Panc1 (cell line): ENCODE measurements at regions not wholly inside any gene's neighbourhood (a gene's known extent, or its start where the extent isn't known, plus 50 kb on each side); places are given as distances from the start of the nearest gene placed in this dataset.

Experiments used
- ATAC-seq: fragments of 200-7000 bp; cut with Tn5 transposase; 2 replicates; pipeline ENCODE4 v1.9.1; 2020; ENCODE audit warnings: mild to moderate bottlenecking, moderate library complexity
- BruUV-seq: library from RNA; stranded (reverse); fragments of 400-500 nt; replicated peaks from 2 replicates; lab custom pipeline; 2021; lab: Mats Ljungman, UMichigan
- CTCF ChIA-PET: fragments of 300-600 bp; sonication (Branson Sonifier 250); formaldehyde crosslinking; loops from one replicate; lab custom pipeline; 2022; ENCODE audit warnings: antibody characterized with exemption; lab: Charles Lee
- POLR2A ChIA-PET: fragments of 300-600 bp; sonication (Branson Sonifier 250); formaldehyde crosslinking; loops from one replicate; lab custom pipeline; 2022; ENCODE audit warnings: antibody characterized with exemption; lab: Charles Lee
- DNase-seq: peaks from one replicate; pipeline ENCODE4 v3.0.0-alpha.2; 2010; ENCODE audit warnings: low read depth, low spot score
- H3K27ac ChIP-seq: 2 replicates; pipeline ENCODE4 v1.5.1; 2011; ENCODE audit warnings: mild to moderate bottlenecking, low read length, inconsistent platforms
- H3K27me3 ChIP-seq: fragments of 200-500 bp; sonication (Bioruptor generic); 2 replicates; pipeline ENCODE4 v1.6.0; 2014; ENCODE audit warnings: low read length, inconsistent platforms; ENCODE audit not compliant: control insufficient read depth, insufficient read depth
- H3K36me3 ChIP-seq: fragments of 200-500 bp; sonication (Bioruptor generic); 2 replicates; pipeline ENCODE4 v1.5.1; 2014; ENCODE audit warnings: inconsistent platforms, mild to moderate bottlenecking, low read length, moderate library complexity; ENCODE audit not compliant: control insufficient read depth, insufficient read depth
- H3K4me1 ChIP-seq: 2 replicates; pipeline ENCODE4 v1.5.1; 2011; ENCODE audit warnings: inconsistent platforms, mild to moderate bottlenecking, low read length, moderate library complexity; ENCODE audit not compliant: control insufficient read depth, insufficient read depth
- H3K4me3 ChIP-seq, 2 experiments: 2 replicates each; pipeline ENCODE4 v1.5.1; 2011 to 2012; ENCODE audit warnings: low read depth in 2 of 2, low read length in 2 of 2, mild to moderate bottlenecking in 2 of 2, inconsistent platforms in 1 of 2, moderate library complexity in 1 of 2
- H3K9me3 ChIP-seq: fragments of 200-500 bp; sonication (Bioruptor generic); 2 replicates; pipeline ENCODE4 v1.5.1; 2014; ENCODE audit warnings: low read depth, mild to moderate bottlenecking, inconsistent platforms, low read length, moderate library complexity; ENCODE audit not compliant: control insufficient read depth, insufficient read depth
- CTCF ChIP-seq: fragments of 450-650 bp; IDR thresholded peaks from 2 replicates; pipeline ENCODE4 v1.5.1; 2017; ENCODE audit warnings: mild to moderate bottlenecking
- POLR2AphosphoS5 ChIP-seq: IDR thresholded peaks from 2 replicates; pipeline ENCODE4 v1.6.1; 2012; ENCODE audit warnings: mild to moderate bottlenecking, low read depth, low read length, moderate library complexity
- REST ChIP-seq, 2 experiments: IDR thresholded peaks; 2 replicates each; pipeline ENCODE4 v1.6.1; 2011 to 2012; ENCODE audit warnings: low read depth in 2 of 2, control low read depth in 1 of 2, low read length in 1 of 2, mild to moderate bottlenecking in 1 of 2, moderate library complexity in 1 of 2; ENCODE audit not compliant: insufficient read depth in 1 of 2
- SIN3A ChIP-seq: IDR thresholded peaks from 2 replicates; pipeline ENCODE4 v1.6.1; 2012; ENCODE audit warnings: low read depth, mild to moderate bottlenecking, low read length, moderate library complexity, borderline replicate concordance; ENCODE audit not compliant: insufficient read depth
- TCF7L2 ChIP-seq: IDR thresholded peaks from 2 replicates; pipeline ENCODE4 v1.6.1; 2011; ENCODE audit warnings: mild to moderate bottlenecking, low read depth, low read length, inconsistent platforms
- in situ Hi-C: cut with HindIII; loops from 2 replicates; pipeline ENCODE4 v1.10.0; 2016; ENCODE audit warnings: low sequenced_read_pairs, low pct_unique_long_range_greater_than_20kb
- intact Hi-C: fragments of 100-400 bp; cut with micrococcal nuclease; formaldehyde crosslinking; loops from one replicate; pipeline ENCODE4 v1.10.0; 2022; ENCODE audit not compliant: unreplicated experiment

GRCh38 chr10:61028861-61029361 lies 84.9 kb upstream of the RHOBTB1 start:
- in situ Hi-C loops (no loop called here), intact Hi-C loops (no loop called here)
- H3K4me3 ChIP-seq = no peak overlapping the region
- TF ChIP-seq SIN3A = no peak
- TF ChIP-seq REST (IDR thresholded peaks at IDR 0.05; ENCODE audit: insufficient read depth in 1 of 2, low read depth in 2 of 2, low read length in 1 of 2) = no peak
- TF ChIP-seq CTCF = no peak
- no peak for TF ChIP-seq POLR2AphosphoS5
- TF ChIP-seq TCF7L2 = no peak
- ChIA-PET CTCF (no interaction called here), POLR2A (no interaction called here)
- H3K27me3 ChIP-seq = peaks cover 15% of the 10 kb centered on the region
- DNase-seq = no peak
- no peak for ATAC-seq
- no peaks in the 10 kb centered on the region for H3K9me3 ChIP-seq
- H3K4me1 ChIP-seq = no peaks in the 10 kb centered on the region
- no peak overlapping the region for H3K27ac ChIP-seq
- H3K36me3 ChIP-seq = no peaks in the 10 kb centered on the region
- BruUV-seq = no TSS peak

- no peak for ATAC-seq
- POLR2A ChIA-PET = interaction anchor here (0.6 kb wide), 1 partner anchor 150 kb away, joined by 3 read pairs; no protein-coding TSS in a partner anchor
These were observed 80.8 kb upstream of the RHOBTB1 start for GRCh38 chr10:61024856-61025201.

More at GRCh38 chr10:61024856-61025201, 80.8 kb upstream of the RHOBTB1 start:
- Histone ChIP-seq H3K27me3 (peaks cover 26% of the 10 kb centered on the region), H3K36me3 (no peaks in the 10 kb centered on the region), H3K9me3 (no peaks in the 10 kb centered on the region), H3K4me1 (no peaks in the 10 kb centered on the region), H3K4me3 (no peak overlapping the region), H3K27ac (no peak overlapping the region)
- intact Hi-C loops (no loop called here), in situ Hi-C loops (no loop called here)
- CTCF ChIA-PET = no interaction called here
- DNase-seq = no peak
- peak; percentile 79 for TF ChIP-seq CTCF
- TF ChIP-seq TCF7L2 = no peak
- TF ChIP-seq REST (IDR thresholded peaks at IDR 0.05; ENCODE audit: insufficient read depth in 1 of 2, low read depth in 2 of 2, low read length in 1 of 2) = no peak
- TF ChIP-seq POLR2AphosphoS5 = no peak
- no peak for TF ChIP-seq SIN3A
- BruUV-seq = no TSS peak
